Activated naive CD4-positive, alpha-beta T cell treated with anti-CD3 and anti-CD28 coated beads, Interleukin-2, amount 50 U/mL, for 72 hours (primary cell): ENCODE measurements at regions not wholly inside any gene's neighbourhood (a gene's known extent, or its start where the extent isn't known, plus 50 kb on each side); places are given as distances from the start of the nearest gene placed in this dataset.

Experiments used
- ATAC-seq, 2 donors: fragments of 150-1000 bp; cut with Tn5 transposase; 2 replicates each; pipeline ENCODE4 v1.10.0; 2021; ENCODE audit warnings: mild to moderate bottlenecking in 2 of 2, moderate library complexity in 2 of 2
- DNase-seq, 2 donors: peaks; one replicate each; pipeline ENCODE4 v3.0.0; 2021 to 2022; ENCODE audit warnings: low spot score in 2 of 2
- H3K27ac Mint-ChIP-seq, 2 donors: one replicate each; pipeline ENCODE4 v1.8.0; 2022; ENCODE audit warnings: mild to moderate bottlenecking in 2 of 2, mixed read lengths in 2 of 2
- H3K36me3 Mint-ChIP-seq, 2 donors: one replicate each; pipeline ENCODE4 v1.8.0; 2022; ENCODE audit warnings: mixed read lengths in 2 of 2
- H3K9me3 Mint-ChIP-seq, 2 donors: one replicate each; pipeline ENCODE4 v1.8.0; 2022; ENCODE audit warnings: mixed read lengths in 2 of 2

DNA sequence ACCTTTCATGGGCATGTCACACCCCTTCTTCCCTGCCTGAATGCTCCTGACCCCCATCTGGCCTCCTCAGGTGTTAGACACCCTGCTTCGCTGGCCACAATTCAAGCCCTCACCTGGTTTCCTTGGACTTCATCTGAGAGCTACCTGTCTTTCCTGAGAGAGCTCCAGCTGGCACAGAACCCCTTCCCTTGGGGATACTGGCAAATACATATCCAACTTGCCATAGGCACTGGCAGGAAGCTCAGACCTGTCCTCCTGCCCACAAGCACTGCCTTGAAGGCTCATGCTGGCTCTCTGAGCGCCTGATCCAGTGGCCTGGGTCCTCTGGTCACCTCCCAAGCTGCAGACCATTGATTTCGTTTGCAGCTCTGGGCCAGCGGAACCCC lies 74.1 kb upstream of the MAP4K3 start:
- ATAC-seq, result no peak
- no peak overlapping the region for H3K27ac Mint-ChIP-seq

GRCh38 chr2:39511605-39512433 lies 74.7 kb upstream of the MAP4K3 start:
- Mint-ChIP-seq H3K36me3 (no peaks in the 10 kb centered on the region), H3K27ac (peak overlapping the region in 1 of 2 donors; percentile 88), H3K9me3 (peaks cover 0 to under 1% of the 10 kb centered on the region in 2 donors)
- no peak for DNase-seq
- ATAC-seq, result peak in 1 of 2 donors; percentile 10

More for the DNA sequence above, 74.1 kb upstream of the MAP4K3 start:
- H3K9me3 Mint-ChIP-seq, result peaks cover 0 to 4% of the 10 kb centered on the region in 2 donors
- no peaks in the 10 kb centered on the region for H3K36me3 Mint-ChIP-seq
- DNase-seq, result no peak

DNA sequence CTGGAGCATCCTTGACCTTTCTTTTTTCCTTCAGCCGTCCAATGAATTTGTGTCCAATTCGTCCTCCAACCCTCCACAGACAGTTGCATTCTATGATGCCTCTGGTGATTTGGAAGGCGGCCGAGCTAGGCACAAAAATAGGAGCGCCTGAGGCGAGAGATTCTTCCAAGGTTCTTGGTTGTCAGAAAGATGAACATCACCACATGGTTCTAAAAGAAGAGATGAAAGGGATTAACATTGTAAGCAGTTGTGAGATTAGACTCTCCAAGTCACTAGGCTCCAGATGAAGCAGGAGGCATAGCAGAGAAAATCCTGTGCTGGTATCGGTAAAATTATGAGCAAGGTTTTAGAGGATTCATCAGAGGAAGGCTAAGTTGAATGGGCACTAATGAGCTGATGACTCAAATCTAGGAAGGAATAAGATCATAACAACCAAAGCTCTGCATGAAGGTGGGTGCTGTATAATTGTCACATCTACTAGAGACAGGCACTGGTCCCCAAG lies 75.4 kb upstream of the MAP4K3 start:
- H3K9me3 Mint-ChIP-seq, result no peaks in the 10 kb centered on the region
- peak overlapping the region; percentile 56 to 88 for H3K27ac Mint-ChIP-seq
- peaks cover 0 to under 1% of the 10 kb centered on the region in 2 donors for H3K36me3 Mint-ChIP-seq
- DNase-seq (no peak), ATAC-seq (peak; percentile 47 to 81)

DNA sequence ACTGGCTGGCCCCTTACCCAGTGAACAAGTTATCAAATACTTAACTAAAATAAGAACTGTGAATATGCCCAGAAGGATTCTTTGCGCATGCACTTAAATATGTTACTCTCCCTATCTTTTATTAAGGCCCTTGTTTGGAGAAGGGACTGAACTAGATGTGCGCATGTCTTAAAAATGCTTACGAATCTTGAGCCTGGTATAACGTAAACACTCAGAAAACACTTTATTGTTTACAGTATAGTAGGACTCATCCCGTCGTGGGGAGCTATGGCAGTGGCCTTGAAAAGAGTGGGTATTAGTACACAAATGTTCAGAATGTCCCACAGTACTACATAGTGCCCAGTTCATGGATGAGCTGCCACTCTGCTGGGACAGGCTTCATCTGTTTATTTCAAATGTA lies 75.9 kb upstream of the MAP4K3 start:
- DNase-seq, result no peak
- Mint-ChIP-seq H3K36me3 (peaks cover 0 to 5% of the 10 kb centered on the region in 2 donors), H3K27ac (peak overlapping the region in 1 of 2 donors; percentile 56), H3K9me3 (no peaks in the 10 kb centered on the region)
- peak in 1 of 2 donors; percentile 14 for ATAC-seq

DNA sequence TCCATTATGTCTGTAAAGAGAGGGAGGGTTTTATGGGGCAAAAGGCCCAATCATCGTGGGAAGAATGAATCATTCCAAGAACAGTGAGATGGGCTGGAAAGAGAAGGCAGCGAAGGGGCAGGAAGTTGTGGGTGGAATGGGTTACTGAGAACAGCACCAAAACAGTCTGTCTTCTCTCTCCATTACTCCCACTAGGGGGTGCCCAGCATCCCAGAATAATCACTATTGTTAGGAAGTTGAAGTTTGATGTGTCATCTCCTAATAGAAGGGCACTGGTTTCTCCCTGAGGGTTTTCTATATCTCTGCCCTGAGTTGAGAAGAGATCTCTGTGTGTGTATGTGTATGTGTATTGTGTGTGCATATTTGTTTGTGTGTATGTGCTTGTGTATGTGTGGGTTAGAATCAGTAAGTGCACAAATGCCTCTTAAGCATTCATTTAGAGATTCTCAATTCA lies 76.6 kb upstream of the MAP4K3 start:
- DNase-seq (peak; percentile 68 to 70), ATAC-seq (peak; percentile 82 to 91)
- Mint-ChIP-seq H3K36me3 (peaks cover 0 to 6% of the 10 kb centered on the region in 2 donors), H3K27ac (peak overlapping the region; percentile 46 to 56), H3K9me3 (no peaks in the 10 kb centered on the region)

DNA sequence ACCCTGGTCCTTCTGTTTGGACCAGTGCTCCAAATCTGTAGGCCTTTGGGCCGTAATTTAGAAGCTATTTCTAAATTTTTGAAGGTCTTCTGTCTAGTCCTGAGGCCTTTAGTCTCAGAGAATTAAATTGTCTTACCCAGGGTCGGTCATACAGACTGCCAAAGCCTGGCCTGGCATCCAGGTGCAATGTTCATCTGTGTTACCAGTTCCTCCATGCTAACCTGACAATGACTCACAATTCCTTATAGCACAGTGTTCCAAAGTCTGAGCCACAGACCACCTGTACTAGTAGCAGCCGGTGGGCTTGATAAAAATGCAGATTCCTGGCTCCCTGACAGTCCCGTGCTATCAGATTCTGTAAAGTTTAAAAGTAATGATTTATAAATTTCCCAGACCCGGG lies 77.7 kb upstream of the MAP4K3 start:
- Mint-ChIP-seq H3K27ac (no peak overlapping the region), H3K9me3 (no peaks in the 10 kb centered on the region)
- no peak for ATAC-seq

DNA sequence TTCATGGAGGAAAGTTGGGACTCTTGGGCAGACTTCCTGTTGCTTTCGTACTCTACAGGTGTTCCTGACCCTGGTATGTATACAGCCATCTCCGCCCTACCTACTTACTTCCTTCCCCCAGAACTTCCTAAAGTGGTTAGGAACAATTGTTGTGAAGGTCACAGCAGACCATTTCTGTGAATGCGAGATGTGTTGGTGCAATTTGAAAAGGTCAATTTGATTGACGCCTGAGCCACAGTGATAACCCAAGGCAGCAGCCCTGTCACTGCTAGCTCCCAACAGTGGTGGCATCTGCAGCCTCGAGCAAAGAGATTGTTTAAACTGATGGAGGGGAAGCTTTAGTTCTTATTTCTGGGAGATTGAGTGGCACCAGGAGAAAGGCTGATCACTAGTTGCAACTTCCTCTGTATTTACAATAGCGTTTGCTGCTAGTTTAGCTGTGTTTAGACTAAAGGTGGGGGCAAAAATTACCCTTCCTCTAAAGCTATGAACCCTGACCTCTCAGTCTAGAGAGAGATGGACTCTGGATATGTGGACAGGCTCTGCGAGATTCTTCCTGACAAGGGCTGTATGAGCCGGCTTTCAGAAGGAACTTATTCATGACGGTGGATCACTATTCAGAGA lies 78.3 kb upstream of the MAP4K3 start:
- DNase-seq (no peak), ATAC-seq (no peak)
- Mint-ChIP-seq H3K27ac (no peak overlapping the region), H3K36me3 (peaks cover 0 to 6% of the 10 kb centered on the region in 2 donors), H3K9me3 (no peaks in the 10 kb centered on the region)

More for the DNA sequence above, 77.7 kb upstream of the MAP4K3 start:
- peaks cover 0 to 6% of the 10 kb centered on the region in 2 donors for H3K36me3 Mint-ChIP-seq
- DNase-seq, result no peak

DNA sequence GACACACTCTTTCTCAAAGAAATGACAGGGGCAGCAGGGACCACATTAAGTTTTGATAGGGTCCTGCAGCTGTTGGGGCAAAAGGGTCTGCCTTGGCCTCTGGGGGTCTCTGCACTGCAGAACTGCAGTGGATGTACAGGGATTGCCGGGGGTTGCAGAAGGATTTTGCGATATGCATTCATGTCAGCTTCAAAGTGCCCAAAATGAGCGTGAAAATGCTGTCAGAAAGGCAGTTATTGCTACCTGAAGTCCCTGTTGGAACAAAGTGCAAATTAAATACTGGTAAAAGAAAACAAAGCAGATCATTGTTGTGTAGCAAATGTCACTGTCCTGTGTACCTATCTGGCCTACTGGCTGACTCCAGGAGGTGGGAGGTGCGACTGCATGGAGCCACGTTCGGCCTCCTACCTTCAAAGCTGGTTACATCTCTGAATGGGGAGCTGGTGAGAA lies 78.8 kb upstream of the MAP4K3 start:
- ATAC-seq, result no peak
- Mint-ChIP-seq H3K36me3 (peaks cover 0 to 6% of the 10 kb centered on the region in 2 donors), H3K27ac (no peak overlapping the region), H3K9me3 (no peaks in the 10 kb centered on the region)
- no peak for DNase-seq

GRCh38 chr2:39516347-39517101 lies 79.4 kb upstream of the MAP4K3 start:
- Mint-ChIP-seq H3K27ac (no peak overlapping the region), H3K9me3 (no peaks in the 10 kb centered on the region), H3K36me3 (peaks cover 0 to 12% of the 10 kb centered on the region in 2 donors)
- ATAC-seq, result no peak
- no peak for DNase-seq

GRCh38 chr2:39517102-39517436 lies 80.0 kb upstream of the MAP4K3 start:
- no peak for ATAC-seq
- H3K36me3 Mint-ChIP-seq, result peaks cover 2 to 15% of the 10 kb centered on the region in 2 donors
- H3K27ac Mint-ChIP-seq, result no peak overlapping the region

GRCh38 chr2:39517622-39518021 lies 80.5 kb upstream of the MAP4K3 start:
- Mint-ChIP-seq H3K36me3 (peaks cover 8 to 20% of the 10 kb centered on the region in 2 donors), H3K27ac (no peak overlapping the region), H3K9me3 (peaks cover 0 to 6% of the 10 kb centered on the region in 2 donors)
- no peak for ATAC-seq
- DNase-seq, result no peak

More at GRCh38 chr2:39517102-39517436, 80.0 kb upstream of the MAP4K3 start:
- no peak for DNase-seq
- H3K9me3 Mint-ChIP-seq, result peaks cover 0 to under 1% of the 10 kb centered on the region in 2 donors

DNA sequence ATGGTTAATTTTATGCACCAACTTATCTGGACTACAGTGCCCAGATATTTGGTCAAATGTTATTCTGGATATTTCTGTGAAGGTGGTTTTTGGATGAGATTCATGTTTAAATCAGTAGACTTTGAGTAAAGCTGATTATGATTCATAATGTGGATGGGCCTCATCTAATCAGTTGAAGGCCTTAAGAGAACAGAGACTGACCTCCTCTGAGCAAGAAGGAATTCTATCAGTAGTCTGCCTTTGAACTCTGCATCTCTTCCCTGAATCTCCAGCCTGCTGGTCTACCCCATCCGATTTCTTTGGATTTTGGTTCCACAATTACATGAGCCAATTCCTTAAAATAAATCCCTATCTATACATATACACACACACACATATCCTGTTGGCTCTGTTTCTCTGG lies 82.8 kb upstream of the MAP4K3 start:
- Mint-ChIP-seq H3K9me3 (peaks cover 0 to 7% of the 10 kb centered on the region in 2 donors), H3K36me3 (peaks cover 13 to 21% of the 10 kb centered on the region in 2 donors), H3K27ac (no peak overlapping the region)
- no peak for ATAC-seq
- DNase-seq, result no peak

DNA sequence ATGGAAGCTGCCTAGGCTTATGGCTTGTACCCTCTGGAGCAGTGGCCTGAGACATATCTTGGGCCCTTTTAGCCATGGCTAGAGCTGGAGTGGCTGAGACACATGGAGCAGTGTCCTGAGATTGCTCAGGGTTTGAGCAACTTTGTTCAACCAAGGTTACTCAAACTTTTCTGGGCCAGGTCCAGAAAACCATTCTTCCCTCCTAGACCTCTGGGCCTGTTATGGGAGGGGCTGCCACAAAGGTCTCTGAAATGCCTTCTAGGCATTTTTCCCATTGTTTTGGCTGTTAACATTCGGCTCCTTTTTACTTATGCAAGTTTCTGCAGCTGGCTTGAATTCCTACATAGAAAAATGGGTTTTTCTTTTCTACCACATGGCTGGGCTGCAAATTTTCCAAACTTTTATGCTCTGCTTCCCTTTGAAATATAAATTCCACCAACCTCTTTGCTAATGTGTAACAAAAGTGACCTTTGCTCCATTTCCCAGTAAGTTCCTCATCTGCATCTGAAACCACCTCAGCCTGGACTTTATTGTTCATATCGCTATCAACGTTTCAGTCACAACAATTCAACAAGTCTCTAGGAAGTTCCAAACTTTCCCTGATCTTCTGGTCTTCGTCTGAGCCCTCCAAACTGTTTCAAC lies 84.9 kb upstream of the MAP4K3 start:
- Mint-ChIP-seq H3K9me3 (peaks cover 0 to 7% of the 10 kb centered on the region in 2 donors), H3K27ac (no peak overlapping the region), H3K36me3 (peaks cover 13 to 21% of the 10 kb centered on the region in 2 donors)
- no peak for DNase-seq
- ATAC-seq, result no peak

GRCh38 chr2:39522518-39522877 lies 85.4 kb upstream of the MAP4K3 start:
- no peak overlapping the region for H3K27ac Mint-ChIP-seq
- ATAC-seq, result no peak
- no peak for DNase-seq
- peaks cover 13 to 20% of the 10 kb centered on the region in 2 donors for H3K36me3 Mint-ChIP-seq
- H3K9me3 Mint-ChIP-seq, result peaks cover 0 to 7% of the 10 kb centered on the region in 2 donors

GRCh38 chr2:39523308-39524044 lies 86.4 kb upstream of the MAP4K3 start:
- peaks cover 13 to 15% of the 10 kb centered on the region in 2 donors for H3K36me3 Mint-ChIP-seq
- no peak for DNase-seq

DNA sequence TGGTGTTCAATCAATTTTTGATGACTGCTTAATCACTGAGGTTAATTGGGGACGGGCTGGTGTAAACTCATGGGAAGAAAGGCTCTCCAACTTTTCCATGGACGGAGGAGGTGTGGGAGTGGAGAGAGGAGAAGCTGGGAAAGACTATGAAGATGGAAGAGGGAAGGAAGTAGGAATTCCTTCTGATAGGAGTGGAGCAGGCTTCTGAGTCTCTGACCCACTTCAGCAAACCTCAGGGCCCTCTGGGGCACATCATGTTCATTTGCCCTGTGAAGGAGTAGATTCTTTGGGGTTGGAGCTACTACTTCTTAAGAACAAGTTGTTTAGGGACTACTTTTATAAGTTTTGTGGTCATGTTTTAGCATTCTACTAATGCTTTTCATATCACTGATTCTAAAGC lies 87.0 kb upstream of the MAP4K3 start:
- ATAC-seq, result no peak
- H3K9me3 Mint-ChIP-seq, result peaks cover 0 to 7% of the 10 kb centered on the region in 2 donors
- no peak overlapping the region for H3K27ac Mint-ChIP-seq
- DNase-seq, result no peak
- H3K36me3 Mint-ChIP-seq, result peaks cover 13 to 15% of the 10 kb centered on the region in 2 donors

More at GRCh38 chr2:39523308-39524044, 86.4 kb upstream of the MAP4K3 start:
- peak in 1 of 2 donors; percentile 41 for ATAC-seq
- Mint-ChIP-seq H3K9me3 (peaks cover 0 to 7% of the 10 kb centered on the region in 2 donors), H3K27ac (no peak overlapping the region)
